IMR-90 (cell line): ENCODE measurements at regions not wholly inside any gene's neighbourhood (a gene's known extent, or its start where the extent isn't known, plus 50 kb on each side); places are given as distances from the start of the nearest gene placed in this dataset.

Experiments
- ATAC-seq: fragments of 200-7000 bp; cut with Tn5 transposase; 2 replicates; pipeline ENCODE4 v1.9.1; 2020; ENCODE audit warnings: low read depth, mild to moderate bottlenecking, moderate library complexity
- BruUV-seq: library from RNA; stranded (reverse); fragments of 400-500 nt; replicated peaks from 2 replicates; lab custom pipeline; 2021; lab: Mats Ljungman, UMichigan
- CTCF ChIA-PET: fragments of 300-600 bp; formaldehyde crosslinking; extraction: SDS; loops from one replicate; lab custom pipeline; 2021; ENCODE audit warnings: antibody characterized with exemption; lab: Yijun Ruan, JAX
- POLR2A ChIA-PET: fragments of 300-600 bp; sonication (Branson Sonifier 250); formaldehyde crosslinking; loops from one replicate; lab custom pipeline; 2022; ENCODE audit warnings: antibody characterized with exemption; ENCODE audit not compliant: unreplicated experiment; lab: Charles Lee
- DNase-seq: peaks from one replicate; pipeline ENCODE4 v3.0.0; 2013
- H2AFZ ChIP-seq: replicated peaks from 2 replicates; pipeline ENCODE3; 2013; ENCODE audit warnings: low read length, mild to moderate bottlenecking; ENCODE audit not compliant: poor library complexity
- H2AK5ac ChIP-seq: 2 replicates; pipeline ENCODE4 v1.6.1; 2013; ENCODE audit warnings: low read depth, low read length, inconsistent platforms
- H2AK9ac ChIP-seq: replicated peaks from 2 replicates; pipeline ENCODE3; 2013; ENCODE audit warnings: mild to moderate bottlenecking, low read depth, low read length, moderate library complexity; ENCODE audit not compliant: poor library complexity
- H2BK120ac ChIP-seq: 2 replicates; pipeline ENCODE4 v1.6.1; 2013; ENCODE audit warnings: low read depth, low read length, inconsistent platforms
- H2BK15ac ChIP-seq: 3 replicates; pipeline ENCODE4 v1.6.1; 2013; ENCODE audit warnings: low read depth, low read length, inconsistent platforms
- H2BK20ac ChIP-seq: 2 replicates; pipeline ENCODE4 v1.6.1; 2013; ENCODE audit warnings: low read depth, mild to moderate bottlenecking, inconsistent platforms, low read length, moderate library complexity
- H2BK5ac ChIP-seq: 2 replicates; pipeline ENCODE4 v1.6.1; 2013; ENCODE audit warnings: mild to moderate bottlenecking, low read depth, low read length, inconsistent platforms; ENCODE audit not compliant: poor library complexity, severe bottlenecking
- H3K14ac ChIP-seq: replicated peaks from 2 replicates; pipeline ENCODE4 v1.6.1; 2013; ENCODE audit warnings: low read depth, low read length, inconsistent platforms
- H3K18ac ChIP-seq: 2 replicates; pipeline ENCODE4 v1.6.1; 2013; ENCODE audit warnings: low read depth, low read length, control low read depth
- H3K23ac ChIP-seq: 2 replicates; pipeline ENCODE4 v1.6.1; 2013; ENCODE audit warnings: low read depth, low read length, inconsistent platforms
- H3K27ac ChIP-seq: 2 replicates; pipeline ENCODE4 v1.5.1; 2013; ENCODE audit warnings: mild to moderate bottlenecking, control low read depth, low read length; ENCODE audit not compliant: insufficient read depth
- H3K27me3 ChIP-seq: 2 replicates; pipeline ENCODE4 v1.6.1; 2013; ENCODE audit warnings: low read length; ENCODE audit not compliant: control insufficient read depth, insufficient read depth
- H3K36me3 ChIP-seq: 2 replicates; pipeline ENCODE4 v1.6.1; 2013; ENCODE audit warnings: low read length, mixed read lengths; ENCODE audit not compliant: control insufficient read depth, insufficient read depth
- H3K4ac ChIP-seq: 2 replicates; pipeline ENCODE4 v1.6.1; 2013; ENCODE audit warnings: low read depth, low read length, inconsistent platforms
- H3K4me1 ChIP-seq: 2 replicates; pipeline ENCODE4 v1.6.1; 2013; ENCODE audit warnings: low read length, mixed read lengths; ENCODE audit not compliant: control insufficient read depth, insufficient read depth
- H3K4me2 ChIP-seq: 2 replicates; pipeline ENCODE4 v1.6.1; 2013; ENCODE audit warnings: low read depth, mild to moderate bottlenecking, control low read depth, low read length, moderate library complexity
- H3K4me3 ChIP-seq: 2 replicates; pipeline ENCODE4 v1.5.1; 2013; ENCODE audit warnings: low read depth, mild to moderate bottlenecking, control low read depth, low read length, moderate library complexity; ENCODE audit not compliant: insufficient read depth
- H3K56ac ChIP-seq: 2 replicates; pipeline ENCODE4 v1.6.1; 2013; ENCODE audit warnings: low read length, inconsistent platforms; ENCODE audit not compliant: insufficient read depth; ENCODE audit errors: extremely low read depth
- H3K79me1 ChIP-seq, 2 experiments: 2 replicates each; pipeline ENCODE4 v1.6.1; 2013; ENCODE audit warnings: low read length in 2 of 2, inconsistent platforms in 1 of 2, low read depth in 1 of 2
- H3K9ac ChIP-seq: 2 replicates; pipeline ENCODE4 v1.6.1; 2013; ENCODE audit warnings: low read depth, low read length, control low read depth
- H3K9me1 ChIP-seq: 2 replicates; pipeline ENCODE4 v1.6.1; 2013; ENCODE audit warnings: low read length, inconsistent platforms; ENCODE audit not compliant: insufficient read depth
- H3K9me3 ChIP-seq: 2 replicates; pipeline ENCODE4 v1.6.1; 2013; ENCODE audit warnings: low read length; ENCODE audit not compliant: control insufficient read depth, insufficient read depth
- H4K20me1 ChIP-seq: 2 replicates; pipeline ENCODE4 v1.6.1; 2013; ENCODE audit warnings: low read length, inconsistent platforms; ENCODE audit not compliant: insufficient read depth
- H4K5ac ChIP-seq: 2 replicates; pipeline ENCODE4 v1.6.1; 2013; ENCODE audit warnings: mild to moderate bottlenecking, low read depth, low read length, control low read depth
- H4K8ac ChIP-seq, 2 experiments: 2 replicates each; pipeline ENCODE4 v1.6.1; 2013; ENCODE audit warnings: low read depth in 2 of 2, low read length in 2 of 2, control low read depth in 1 of 2, inconsistent platforms in 1 of 2
- H4K91ac ChIP-seq: 2 replicates; pipeline ENCODE4 v1.6.1; 2013; ENCODE audit warnings: low read depth, low read length, inconsistent platforms; ENCODE audit not compliant: insufficient read depth
- RAD21 ChIP-seq: IDR thresholded peaks from 2 replicates; pipeline ENCODE4 v1.6.1; 2012; ENCODE audit warnings: low read length, improper control_type of control experiment
- WGBS, 2 experiments: methylation state at CpG; one replicate each; pipeline versions ENCODE4 v1.1.5 to v1.1.7; 2013; ENCODE audit warnings: missing lambda C conversion rate in 2 of 2; ENCODE audit not compliant: insufficient read length in 1 of 2; ENCODE audit errors: extremely low coverage in 2 of 2; 5-methylcytosine and 5-hydroxymethylcytosine counted together
- dilution Hi-C: fragments of 300-500 bp; cut with HindIII; formaldehyde crosslinking; loops from one replicate; pipeline ENCODE4 v1.14.3; 2018; ENCODE audit warnings: low sequenced_read_pairs; ENCODE audit not compliant: unreplicated experiment
- in situ Hi-C: fragments of 300-500 bp; cut with MboI; formaldehyde crosslinking; loops from 3 replicates; pipeline ENCODE4 v1.14.3; 2019; ENCODE audit warnings: low sequenced_read_pairs, inconsistent platforms, mixed read lengths
- intact Hi-C: fragments of 100-400 bp; cut with micrococcal nuclease; formaldehyde crosslinking; loops from 2 replicates; pipeline ENCODE4 v1.10.0; 2022

- Histone ChIP-seq H2BK15ac (no peak overlapping the region), H3K14ac (no peak overlapping the region), H3K4me3 (no peak overlapping the region), H2AFZ (no peak overlapping the region), H3K9me3 (no peaks in the 10 kb centered on the region), H3K79me1 (no peaks in the 10 kb centered on the region), H3K4ac (no peak overlapping the region), H2BK5ac (no peak overlapping the region), H2AK5ac (no peak overlapping the region), H3K36me3 (no peaks in the 10 kb centered on the region), H3K4me2 (no peak overlapping the region), H3K56ac (no peak overlapping the region), H4K8ac (no peak overlapping the region), H4K5ac (no peak overlapping the region), H4K20me1 (no peaks in the 10 kb centered on the region), H3K27me3 (peaks cover 20% of the 10 kb centered on the region), H3K27ac (no peak overlapping the region), H2BK20ac (no peak overlapping the region), H3K18ac (no peak overlapping the region), H3K9me1 (peaks cover 3% of the 10 kb centered on the region; the same call in 1 of the 2 replicates), H4K91ac (no peak overlapping the region), H2BK120ac (no peak overlapping the region), H3K4me1 (peaks cover 8% of the 10 kb centered on the region), H3K9ac (no peak overlapping the region), H2AK9ac (no peak overlapping the region), H3K23ac (no peak overlapping the region)
- ChIA-PET CTCF (interaction anchor here (1.0 to 8.9 kb wide), 8 partner anchors 99 to 313 kb away, joined by 3 to 119 read pairs (median 10); partner anchors contain the start of gene ARHGAP29), POLR2A (interaction anchor here (0.6 kb wide), 1 partner anchor 458 kb away, joined by 3 read pairs; no protein-coding TSS in a partner anchor)
- WGBS, 2 experiments = 100% methylated on average over 1 of the region's 4 CpGs; no CpG with 5 or more reads in 1 of the 2 experiments
- in situ Hi-C loops (loop anchor here (10.0 to 25.0 kb wide), 2 partner anchors 312 to 450 kb away; partner anchors contain the start of gene DNTTIP2), intact Hi-C loops (loop anchor here (1.0 to 2.0 kb wide), 6 partner anchors 82 to 468 kb away; partner anchors contain the start of gene DNTTIP2), dilution Hi-C loops (no loop called here)
- TF ChIP-seq RAD21 = no peak
- no TSS peak for BruUV-seq
- ATAC-seq = no peak
- no peak for DNase-seq
These were observed 81.2 kb upstream of the ABCD3 start for GRCh38 chr1:94336991-94337390.
